HG02642 (cell line): ENCODE measurements at regions not wholly inside any gene's neighbourhood (a gene's known extent, or its start where the extent isn't known, plus 50 kb on each side); places are given as distances from the start of the nearest gene placed in this dataset.

Experiments used
- ATAC-seq: cut with Tn5 transposase; IDR thresholded peaks from one replicate; pipeline ENCODE4 v1.9.1; 2021; ENCODE audit warnings: mild to moderate bottlenecking; ENCODE audit not compliant: unreplicated experiment, poor library complexity

GRCh38 chr2:40760071-40760666 is 308.3 kb upstream of the SLC8A1 start:
- ATAC-seq, result no peak

DNA sequence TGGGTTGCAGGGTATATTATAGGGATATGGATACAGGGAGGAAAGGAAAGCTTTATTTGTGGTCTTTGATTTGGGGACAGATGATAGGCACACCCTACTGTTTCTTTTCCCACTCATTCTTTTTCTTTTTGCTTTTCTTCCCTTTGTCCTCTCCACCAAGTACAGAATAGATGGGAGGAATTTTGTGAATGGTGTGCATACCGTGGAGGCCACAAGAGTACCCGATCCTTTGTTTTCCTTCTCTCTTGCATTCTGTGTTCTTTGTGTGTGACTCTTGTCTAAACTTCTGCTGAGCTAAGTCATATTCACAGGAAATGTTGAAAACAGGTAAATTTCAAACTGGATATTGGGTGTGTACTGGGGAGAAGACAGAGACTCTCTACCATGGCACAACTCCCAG is 321.4 kb upstream of the SLC8A1 start:
- ATAC-seq, result no peak

- ATAC-seq, result no peak
Measured at GRCh38 chr2:40783704-40784103, 331.8 kb upstream of the SLC8A1 start.

DNA sequence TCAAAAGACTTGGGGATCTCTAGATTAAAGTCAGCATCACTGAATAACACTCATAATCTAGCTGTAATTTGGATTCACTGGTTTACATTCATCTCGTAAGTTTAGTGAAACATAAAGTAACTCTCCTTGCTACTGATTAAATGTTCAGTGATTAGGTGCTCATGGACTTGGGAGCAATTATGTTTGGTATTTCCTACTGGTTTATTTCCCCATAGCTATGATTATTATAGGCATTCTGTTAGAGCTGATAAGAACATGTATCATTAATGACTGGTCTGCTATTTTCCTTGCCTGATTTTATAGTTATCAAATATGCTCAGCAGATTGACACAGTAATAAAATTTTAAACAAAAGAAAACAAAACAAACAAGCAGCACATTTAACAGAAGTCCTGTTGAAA is 334.7 kb upstream of the SLC8A1 start:
- ATAC-seq, result no peak

GRCh38 chr2:40797120-40797519 is 345.2 kb upstream of the SLC8A1 start:
- no peak for ATAC-seq

GRCh38 chr2:40803900-40804299 is 352.0 kb upstream of the SLC8A1 start:
- ATAC-seq, result no peak

GRCh38 chr2:40809156-40809555 is 357.3 kb upstream of the SLC8A1 start:
- ATAC-seq, result no peak

DNA sequence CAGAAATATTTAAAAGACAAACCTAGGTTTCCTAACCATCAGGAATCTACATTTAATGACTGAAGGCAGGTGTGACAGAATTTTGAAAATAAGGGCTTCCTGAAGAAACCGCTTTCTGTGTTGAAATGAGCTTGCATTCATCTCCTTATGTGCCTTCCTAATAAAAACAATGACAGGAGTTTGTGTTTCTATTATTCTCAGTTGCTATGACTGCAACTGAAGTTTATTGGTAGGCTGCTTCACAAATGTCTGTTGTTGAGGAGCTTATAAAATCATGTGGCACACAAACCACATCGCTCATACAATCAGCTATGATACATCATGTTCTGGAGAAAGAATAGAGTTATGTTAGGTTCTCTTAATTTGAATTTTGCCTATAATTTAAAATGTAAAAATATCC is 362.7 kb upstream of the SLC8A1 start:
- no peak for ATAC-seq

GRCh38 chr2:40820319-40820718 is 368.4 kb upstream of the SLC8A1 start:
- no peak for ATAC-seq

DNA sequence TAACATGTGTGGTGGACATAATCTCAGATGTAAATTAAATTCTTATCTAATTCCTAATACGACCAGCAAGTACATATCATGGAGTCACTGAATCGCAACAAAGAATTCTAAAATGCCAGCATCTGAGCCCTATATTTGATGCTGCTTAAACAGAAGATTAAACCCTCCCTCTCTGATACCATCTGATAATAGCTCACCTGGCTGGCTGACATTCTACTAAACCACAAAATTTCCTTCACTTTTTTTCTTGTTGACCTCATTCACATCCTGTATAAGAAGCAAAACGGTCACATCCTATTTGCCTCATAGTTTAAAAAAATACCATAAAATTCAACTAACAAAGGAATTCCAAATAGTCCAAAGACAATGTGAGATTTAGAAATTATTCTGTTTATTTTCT is 371.6 kb upstream of the SLC8A1 start:
- no peak for ATAC-seq

DNA sequence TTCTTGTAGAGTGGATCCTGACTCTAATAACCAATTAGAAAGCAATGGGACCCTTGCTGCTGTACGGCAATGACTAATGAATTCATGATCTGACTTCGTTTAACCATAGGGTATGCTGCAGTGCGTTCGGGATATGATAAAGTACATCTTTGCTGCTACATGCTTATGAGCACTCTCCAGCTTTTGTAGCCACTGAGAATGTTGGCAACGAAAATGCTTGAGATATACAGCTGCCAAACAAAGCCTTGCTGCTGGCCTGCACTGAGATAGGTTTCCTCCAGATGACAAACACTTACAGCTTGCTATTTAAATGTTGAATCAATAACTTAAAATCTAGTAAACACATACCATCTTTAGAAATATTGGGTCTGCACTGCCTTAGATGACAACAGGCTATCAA is 372.4 kb upstream of the SLC8A1 start:
- no peak for ATAC-seq

DNA sequence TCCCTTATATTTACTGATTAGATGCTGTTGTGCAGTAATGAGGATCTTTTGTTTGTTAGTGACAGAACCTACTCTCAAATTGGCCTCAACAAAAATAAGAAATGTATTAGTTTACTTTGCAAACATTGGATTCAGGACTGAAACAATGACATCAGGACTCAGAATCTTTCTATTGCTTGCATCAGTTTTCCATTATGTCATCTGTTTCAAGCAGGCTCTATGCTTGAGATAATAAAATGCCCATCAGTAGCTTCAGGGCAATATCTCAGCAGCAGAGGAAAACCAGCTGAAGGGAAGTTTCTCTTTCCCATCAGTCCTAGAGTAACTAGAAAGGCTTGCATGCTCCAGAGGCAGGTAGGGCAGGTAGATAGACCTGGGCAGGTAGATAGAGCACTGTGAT is 375.5 kb upstream of the SLC8A1 start:
- ATAC-seq, result no peak

DNA sequence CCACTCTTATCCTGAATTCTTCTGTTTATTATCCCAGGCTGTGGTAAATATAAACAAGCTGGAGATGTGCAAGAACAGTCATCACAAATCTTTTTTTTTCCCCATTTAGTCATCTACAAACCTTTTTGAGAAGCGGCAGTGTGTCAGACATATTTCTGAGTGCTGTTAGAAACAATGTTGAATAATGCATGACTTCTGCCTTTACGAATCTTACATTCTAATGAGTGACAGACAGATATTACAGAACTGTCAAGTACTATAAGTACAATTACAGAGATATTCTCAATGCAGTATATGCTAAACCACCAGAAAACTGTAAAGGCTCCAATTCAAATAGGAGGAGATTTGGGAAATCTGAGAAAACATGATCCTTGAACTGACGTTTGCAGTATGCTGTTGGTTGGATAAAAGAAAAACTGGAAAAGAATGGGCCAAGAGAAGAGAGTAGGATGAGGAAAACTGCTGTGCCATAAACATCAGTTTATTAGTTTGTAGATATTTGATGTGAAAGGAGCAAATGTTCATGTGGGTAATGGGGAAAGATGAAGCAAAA is 379.5 kb upstream of the SLC8A1 start:
- ATAC-seq, result no peak

GRCh38 chr2:40841856-40842255 is 390.0 kb upstream of the SLC8A1 start:
- no peak for ATAC-seq

GRCh38 chr2:40844353-40845277 is 392.7 kb upstream of the SLC8A1 start:
- ATAC-seq, result no peak

- no peak for ATAC-seq
Measured at GRCh38 chr2:40851661-40852060, 399.8 kb upstream of the SLC8A1 start.

GRCh38 chr2:40859617-40860016 is 407.7 kb upstream of the SLC8A1 start:
- ATAC-seq, result no peak

GRCh38 chr2:40867829-40868228 is 415.9 kb upstream of the SLC8A1 start:
- ATAC-seq, result no peak

- no peak for ATAC-seq
Measured at GRCh38 chr2:40872580-40872979, 420.7 kb upstream of the SLC8A1 start.

- no peak for ATAC-seq
Measured at GRCh38 chr2:40874380-40874779, 422.5 kb upstream of the SLC8A1 start.

DNA sequence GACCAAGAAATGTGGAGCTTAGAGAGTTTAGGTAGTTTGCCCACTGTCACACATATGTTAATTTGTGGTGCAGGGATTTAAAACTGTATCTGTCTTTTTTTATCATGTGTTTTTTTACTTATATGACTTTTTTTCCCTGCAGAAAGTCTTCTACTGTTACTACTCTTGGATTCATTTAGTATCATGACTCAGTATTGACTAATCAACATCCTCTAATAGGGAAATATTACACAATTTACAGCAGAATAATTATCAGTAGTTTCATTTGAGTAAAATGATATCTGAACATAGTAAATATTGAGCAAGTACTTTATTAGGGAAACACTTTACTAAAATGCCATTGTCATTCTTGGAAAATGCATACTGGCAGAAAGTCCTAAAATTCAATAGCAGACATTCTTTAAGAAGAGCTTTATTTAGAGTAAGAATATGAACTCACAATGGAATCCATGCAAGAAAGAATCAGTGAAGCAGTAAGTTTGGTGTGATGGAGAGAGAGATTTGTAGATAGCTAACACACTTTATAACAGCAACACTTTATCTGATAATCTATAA is 425.9 kb upstream of the SLC8A1 start:
- ATAC-seq, result no peak
